HG03460 (cell line): ENCODE measurements at regions not wholly inside any gene's neighbourhood (a gene's known extent, or its start where the extent isn't known, plus 50 kb on each side); places are given as distances from the start of the nearest gene placed in this dataset.
A peak's percentile ranks its signal among the peaks of the same experiment; 100 is the strongest.
"Not testable (repeated sequence)": the region's sequence is repeated elsewhere in the genome, so short reads cannot be mapped to it uniquely, and the experiment has no call there.

Experiments
- ATAC-seq: cut with Tn5 transposase; IDR thresholded peaks from one replicate; pipeline ENCODE4 v1.9.1; 2021; ENCODE audit not compliant: unreplicated experiment

- ATAC-seq: no peak
These were observed 58.5 kb downstream of the TEX13C start for GRCh38 chrX:125378205-125378604.

- ATAC-seq: no peak
These were observed 59.1 kb downstream of the TEX13C start for GRCh38 chrX:125378770-125379169.

GRCh38 chrX:125382148-125382628 is 62.5 kb downstream of the TEX13C start:
- no peak for ATAC-seq

GRCh38 chrX:125382889-125383288 is 63.2 kb downstream of the TEX13C start:
- no peak for ATAC-seq

GRCh38 chrX:125384867-125385266 is 65.2 kb downstream of the TEX13C start:
- no peak for ATAC-seq

GRCh38 chrX:125387945-125388344 is 68.3 kb downstream of the TEX13C start:
- no peak for ATAC-seq

- ATAC-seq: no peak
These were observed 74.8 kb downstream of the TEX13C start for GRCh38 chrX:125394449-125394848.

GRCh38 chrX:125395626-125396025 is 76.0 kb downstream of the TEX13C start:
- ATAC-seq: no peak

GRCh38 chrX:125398959-125399440 is 79.3 kb downstream of the TEX13C start:
- no peak for ATAC-seq

GRCh38 chrX:125402807-125403206 is 83.1 kb downstream of the TEX13C start:
- ATAC-seq: no peak

- ATAC-seq: peak; percentile 58
These were observed 85.0 kb downstream of the TEX13C start for GRCh38 chrX:125404667-125405160.

GRCh38 chrX:125405339-125405738 is 85.7 kb downstream of the TEX13C start:
- ATAC-seq: no peak

- no peak for ATAC-seq
These were observed 87.6 kb downstream of the TEX13C start for GRCh38 chrX:125407314-125407713.

- ATAC-seq: no peak
These were observed 101.1 kb downstream of the TEX13C start for GRCh38 chrX:125420809-125421208.

- no peak for ATAC-seq
These were observed 103.3 kb downstream of the TEX13C start for GRCh38 chrX:125422986-125423385.

GRCh38 chrX:125424536-125424935 is 104.9 kb downstream of the TEX13C start:
- no peak for ATAC-seq

GRCh38 chrX:125436855-125437254 is 117.2 kb downstream of the TEX13C start:
- no peak for ATAC-seq

GRCh38 chrX:125439194-125439849 is 119.7 kb downstream of the TEX13C start:
- no peak for ATAC-seq

- ATAC-seq: no peak
These were observed 125.0 kb downstream of the TEX13C start for GRCh38 chrX:125444659-125445058.

GRCh38 chrX:125475482-125475881 is 155.8 kb downstream of the TEX13C start:
- ATAC-seq: no peak

GRCh38 chrX:125492439-125492838 is 172.8 kb downstream of the TEX13C start:
- no peak for ATAC-seq

GRCh38 chrX:125493004-125493403 is 173.3 kb downstream of the TEX13C start:
- ATAC-seq: not testable (repeated sequence)

GRCh38 chrX:125497667-125498066 is 178.0 kb downstream of the TEX13C start:
- ATAC-seq: no peak
